ENCODE measurements at regions not wholly inside any gene's neighbourhood (a gene's known extent, or its start where the extent isn't known, plus 50 kb on each side); places are given as distances from the start of the nearest gene placed in this dataset.

DNA sequence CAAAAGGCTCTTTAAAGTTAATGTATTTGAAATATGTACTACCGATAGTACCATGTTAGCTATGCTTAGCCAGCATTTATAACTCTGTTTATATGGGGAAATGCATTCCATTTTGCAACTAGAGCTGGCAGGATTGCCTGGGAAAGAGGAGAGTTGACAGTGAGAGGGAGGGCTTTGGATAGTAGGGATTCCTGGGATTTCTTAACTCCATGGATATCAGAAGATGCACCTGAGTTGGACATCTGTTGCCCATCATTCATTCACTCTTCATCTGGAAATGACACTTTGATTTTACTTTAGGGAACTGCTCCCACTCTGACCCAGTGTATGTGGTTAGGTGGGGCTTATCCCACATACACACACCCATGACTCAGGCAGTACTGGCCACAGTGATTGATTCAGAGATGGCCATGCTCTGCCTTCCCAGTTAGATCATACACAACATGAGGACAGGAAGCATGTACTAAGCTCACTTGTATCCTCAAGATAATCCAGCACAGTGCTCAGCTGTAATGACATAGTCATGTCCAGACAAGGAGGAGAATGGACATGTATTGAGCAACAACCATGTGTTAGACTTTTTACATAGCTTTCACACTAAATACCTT is 248.8 kb downstream of the MREG start:
- Histone ChIP-seq H3K27ac (ENCODE audit: low read depth, low read length) (no peak overlapping the region), H3K27me3 (ENCODE audit: control insufficient read depth in 1 of 2, insufficient read depth in 2 of 2, low read length in 2 of 2) (no peaks in the 10 kb centered on the region), H3K9me3 (ENCODE audit: control insufficient read depth in 1 of 2, low read length in 2 of 2) (no peaks in the 10 kb centered on the region), H3K4me1 (ENCODE audit: control insufficient read depth in 1 of 2, insufficient read depth in 2 of 2, low read length in 2 of 2) (no peaks in the 10 kb centered on the region), H3K4me3 (ENCODE audit: low read depth in 1 of 2, low read length in 2 of 2) (no peak overlapping the region), H3K9ac (ENCODE audit: low read depth in 1 of 2, low read length in 2 of 2) (no peak overlapping the region), H3K36me3 (ENCODE audit: control insufficient read depth in 1 of 2, insufficient read depth in 2 of 2, low read length in 2 of 2) (no peaks in the 10 kb centered on the region)

DNA sequence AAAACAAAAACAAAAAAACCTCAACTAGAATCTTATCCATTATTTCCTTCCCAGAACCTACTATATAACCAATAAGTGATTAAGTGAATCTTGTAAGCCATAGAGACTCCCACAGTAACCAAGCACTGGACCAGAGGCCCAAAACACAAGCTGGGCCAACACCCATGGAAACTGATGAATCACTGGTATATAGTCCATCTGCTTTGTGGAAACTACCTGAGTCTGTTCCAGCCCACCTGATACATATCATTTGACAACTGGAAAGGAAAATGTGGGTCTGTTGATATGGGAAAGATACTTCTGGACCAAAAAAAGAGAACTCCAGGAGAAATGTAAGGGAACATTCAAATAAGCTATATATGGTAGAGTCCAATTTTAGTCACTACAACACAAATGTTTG is 252.8 kb downstream of the MREG start:
- Histone ChIP-seq H3K27me3 (ENCODE audit: control insufficient read depth in 1 of 2, insufficient read depth in 2 of 2, low read length in 2 of 2) (no peaks in the 10 kb centered on the region), H3K27ac (ENCODE audit: low read depth, low read length) (no peak overlapping the region), H3K9ac (ENCODE audit: low read depth in 1 of 2, low read length in 2 of 2) (no peak overlapping the region), H3K36me3 (ENCODE audit: control insufficient read depth in 1 of 2, insufficient read depth in 2 of 2, low read length in 2 of 2) (no peaks in the 10 kb centered on the region), H3K4me1 (ENCODE audit: control insufficient read depth in 1 of 2, insufficient read depth in 2 of 2, low read length in 2 of 2) (no peaks in the 10 kb centered on the region), H3K9me3 (ENCODE audit: control insufficient read depth in 1 of 2, low read length in 2 of 2) (no peaks in the 10 kb centered on the region), H3K4me3 (ENCODE audit: low read depth in 1 of 2, low read length in 2 of 2) (no peak overlapping the region)

DNA sequence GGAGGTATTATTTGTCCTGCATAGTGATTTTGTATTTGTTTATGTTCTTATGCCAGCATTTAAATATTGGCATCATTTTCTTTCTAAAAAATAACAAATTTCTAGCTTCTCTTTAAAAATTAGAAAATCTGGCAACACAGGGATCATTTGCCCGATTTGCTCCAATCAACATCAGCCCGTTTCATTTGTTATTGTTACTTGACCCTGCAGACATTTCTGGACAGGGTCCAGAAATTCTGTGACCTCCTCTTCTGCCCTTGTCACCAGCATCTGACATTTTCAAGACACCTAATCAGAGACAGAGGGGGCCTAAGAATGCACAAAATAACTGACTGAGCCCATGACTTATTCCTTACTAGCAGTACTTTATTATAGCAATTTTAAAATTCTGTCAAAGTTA is 253.3 kb downstream of the MREG start:
- H3K4me3 ChIP-seq (ENCODE audit: low read depth in 1 of 2, low read length in 2 of 2) = no peak overlapping the region
- no peaks in the 10 kb centered on the region for H3K4me1 ChIP-seq (ENCODE audit: control insufficient read depth in 1 of 2, insufficient read depth in 2 of 2, low read length in 2 of 2)
- no peaks in the 10 kb centered on the region for H3K9me3 ChIP-seq (ENCODE audit: control insufficient read depth in 1 of 2, low read length in 2 of 2)
- no peak overlapping the region for H3K27ac ChIP-seq (ENCODE audit: low read depth, low read length)
- no peaks in the 10 kb centered on the region for H3K27me3 ChIP-seq (ENCODE audit: control insufficient read depth in 1 of 2, insufficient read depth in 2 of 2, low read length in 2 of 2)
- H3K36me3 ChIP-seq (ENCODE audit: control insufficient read depth in 1 of 2, insufficient read depth in 2 of 2, low read length in 2 of 2) = no peaks in the 10 kb centered on the region
- no peak overlapping the region for H3K9ac ChIP-seq (ENCODE audit: low read depth in 1 of 2, low read length in 2 of 2)

DNA sequence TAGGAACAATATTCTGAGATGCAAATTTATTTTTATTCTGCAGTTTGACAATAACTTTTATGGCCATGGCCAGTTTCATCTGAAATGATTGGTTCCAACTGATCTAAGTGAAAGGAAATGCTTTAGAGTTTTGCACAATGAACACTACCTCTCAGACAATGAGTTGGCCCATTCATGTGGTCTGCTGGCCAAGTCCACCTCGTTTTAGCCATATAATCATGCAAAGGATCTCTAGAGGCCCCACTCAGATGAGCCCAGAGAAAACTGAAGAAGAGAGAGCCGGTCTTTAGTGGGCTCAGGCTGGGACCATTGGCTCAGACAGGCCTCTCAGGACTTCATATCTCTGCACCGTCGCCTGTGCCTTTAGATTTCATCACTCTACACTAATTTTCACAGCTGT is 254.7 kb downstream of the MREG start:
- Histone ChIP-seq H3K4me1 (ENCODE audit: control insufficient read depth in 1 of 2, insufficient read depth in 2 of 2, low read length in 2 of 2) (no peaks in the 10 kb centered on the region), H3K27ac (ENCODE audit: low read depth, low read length) (no peak overlapping the region), H3K9ac (ENCODE audit: low read depth in 1 of 2, low read length in 2 of 2) (no peak overlapping the region), H3K9me3 (ENCODE audit: control insufficient read depth in 1 of 2, low read length in 2 of 2) (no peaks in the 10 kb centered on the region), H3K36me3 (ENCODE audit: control insufficient read depth in 1 of 2, insufficient read depth in 2 of 2, low read length in 2 of 2) (no peaks in the 10 kb centered on the region), H3K4me3 (ENCODE audit: low read depth in 1 of 2, low read length in 2 of 2) (no peak overlapping the region), H3K27me3 (ENCODE audit: control insufficient read depth in 1 of 2, insufficient read depth in 2 of 2, low read length in 2 of 2) (no peaks in the 10 kb centered on the region)

DNA sequence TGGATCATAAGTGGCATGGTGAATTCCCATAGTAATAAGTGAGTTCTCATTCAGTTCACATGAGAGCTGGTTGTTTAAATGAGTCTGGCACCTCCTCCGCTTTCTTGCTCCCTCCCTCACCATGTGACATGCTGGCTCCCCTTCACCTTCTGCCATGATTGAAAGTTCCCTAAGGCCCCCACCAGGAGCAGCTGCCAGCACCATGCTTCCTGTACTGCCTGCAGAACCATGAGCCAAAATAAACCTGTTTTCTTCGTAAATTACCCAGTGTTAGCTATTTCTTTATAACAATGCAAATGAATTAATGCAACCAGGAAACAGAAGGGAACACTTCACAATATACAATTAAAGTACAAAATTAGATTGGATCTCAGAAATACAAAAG is 257.0 kb downstream of the MREG start:
- no peak overlapping the region for H3K27ac ChIP-seq (ENCODE audit: low read depth, low read length)
- no peak overlapping the region for H3K4me3 ChIP-seq (ENCODE audit: low read depth in 1 of 2, low read length in 2 of 2)
- H3K9ac ChIP-seq (ENCODE audit: low read depth in 1 of 2, low read length in 2 of 2) = no peak overlapping the region
- no peaks in the 10 kb centered on the region for H3K9me3 ChIP-seq (ENCODE audit: control insufficient read depth in 1 of 2, low read length in 2 of 2)
- no peaks in the 10 kb centered on the region for H3K27me3 ChIP-seq (ENCODE audit: control insufficient read depth in 1 of 2, insufficient read depth in 2 of 2, low read length in 2 of 2)
- H3K4me1 ChIP-seq (ENCODE audit: control insufficient read depth in 1 of 2, insufficient read depth in 2 of 2, low read length in 2 of 2) = no peaks in the 10 kb centered on the region
- H3K36me3 ChIP-seq (ENCODE audit: control insufficient read depth in 1 of 2, insufficient read depth in 2 of 2, low read length in 2 of 2) = no peaks in the 10 kb centered on the region

DNA sequence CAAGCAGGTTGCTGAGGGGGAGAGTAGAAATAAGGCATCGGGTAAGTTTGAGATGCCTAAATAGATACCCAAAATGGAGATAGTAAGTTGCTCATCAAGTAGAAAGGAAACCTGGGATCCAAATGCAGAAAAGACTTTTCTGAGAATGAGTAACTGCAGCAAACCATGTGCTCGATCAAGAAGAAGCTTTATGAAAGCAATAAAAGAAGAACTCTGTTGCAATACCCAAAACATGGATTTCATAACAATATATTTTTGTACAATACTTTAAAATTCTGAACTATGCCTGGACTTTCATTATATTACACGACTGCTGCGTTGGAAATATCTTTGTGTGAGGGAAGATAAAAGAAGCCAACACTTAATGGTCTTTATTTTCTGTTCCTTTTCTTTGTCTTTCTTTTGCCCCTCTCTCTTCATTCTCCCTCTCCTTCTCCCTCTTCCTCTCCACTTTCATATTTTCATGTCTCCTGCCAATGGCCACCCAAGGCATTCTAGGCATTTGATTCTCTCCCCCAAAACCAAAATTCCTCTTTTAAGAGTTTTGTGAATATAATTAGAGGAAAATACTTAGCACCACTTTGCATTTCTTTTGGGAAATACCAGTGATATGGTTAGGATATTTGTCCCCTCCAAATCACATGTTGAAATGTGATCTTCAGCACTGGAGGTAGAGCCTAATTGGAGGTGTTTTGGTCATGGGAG is 257.6 kb downstream of the MREG start:
- Histone ChIP-seq H3K36me3 (ENCODE audit: control insufficient read depth in 1 of 2, insufficient read depth in 2 of 2, low read length in 2 of 2) (no peaks in the 10 kb centered on the region), H3K9ac (ENCODE audit: low read depth in 1 of 2, low read length in 2 of 2) (no peak overlapping the region), H3K9me3 (ENCODE audit: control insufficient read depth in 1 of 2, low read length in 2 of 2) (no peaks in the 10 kb centered on the region), H3K27ac (ENCODE audit: low read depth, low read length) (no peak overlapping the region), H3K27me3 (ENCODE audit: control insufficient read depth in 1 of 2, insufficient read depth in 2 of 2, low read length in 2 of 2) (no peaks in the 10 kb centered on the region), H3K4me3 (ENCODE audit: low read depth in 1 of 2, low read length in 2 of 2) (no peak overlapping the region), H3K4me1 (ENCODE audit: control insufficient read depth in 1 of 2, insufficient read depth in 2 of 2, low read length in 2 of 2) (no peaks in the 10 kb centered on the region)

DNA sequence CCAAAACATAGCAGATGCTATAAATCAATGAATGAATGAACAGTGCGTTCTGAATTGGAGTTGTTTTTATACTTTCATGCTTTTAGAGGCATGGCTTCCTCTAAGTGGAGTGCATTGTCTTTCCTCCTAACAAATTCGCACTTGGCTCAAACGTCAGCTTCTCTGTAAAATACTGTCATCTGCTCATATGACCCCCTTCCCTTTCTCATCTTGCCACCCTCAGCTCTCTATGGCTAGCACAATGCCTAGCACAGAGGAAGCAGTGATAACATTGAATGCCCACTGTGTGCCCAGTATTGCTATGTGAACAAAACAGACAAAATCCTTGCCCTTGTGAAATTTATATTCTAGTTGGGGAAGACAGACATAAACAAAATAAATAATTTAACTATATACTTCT is 258.8 kb downstream of the MREG start:
- no peaks in the 10 kb centered on the region for H3K9me3 ChIP-seq (ENCODE audit: control insufficient read depth in 1 of 2, low read length in 2 of 2)
- no peak overlapping the region for H3K4me3 ChIP-seq (ENCODE audit: low read depth in 1 of 2, low read length in 2 of 2)
- no peak overlapping the region for H3K27ac ChIP-seq (ENCODE audit: low read depth, low read length)
- no peaks in the 10 kb centered on the region for H3K36me3 ChIP-seq (ENCODE audit: control insufficient read depth in 1 of 2, insufficient read depth in 2 of 2, low read length in 2 of 2)
- H3K27me3 ChIP-seq (ENCODE audit: control insufficient read depth in 1 of 2, insufficient read depth in 2 of 2, low read length in 2 of 2) = no peaks in the 10 kb centered on the region
- peaks cover 0 to 5% of the 10 kb centered on the region in 2 donors for H3K4me1 ChIP-seq (ENCODE audit: control insufficient read depth in 1 of 2, insufficient read depth in 2 of 2, low read length in 2 of 2)
- H3K9ac ChIP-seq (ENCODE audit: low read depth in 1 of 2, low read length in 2 of 2) = no peak overlapping the region

DNA sequence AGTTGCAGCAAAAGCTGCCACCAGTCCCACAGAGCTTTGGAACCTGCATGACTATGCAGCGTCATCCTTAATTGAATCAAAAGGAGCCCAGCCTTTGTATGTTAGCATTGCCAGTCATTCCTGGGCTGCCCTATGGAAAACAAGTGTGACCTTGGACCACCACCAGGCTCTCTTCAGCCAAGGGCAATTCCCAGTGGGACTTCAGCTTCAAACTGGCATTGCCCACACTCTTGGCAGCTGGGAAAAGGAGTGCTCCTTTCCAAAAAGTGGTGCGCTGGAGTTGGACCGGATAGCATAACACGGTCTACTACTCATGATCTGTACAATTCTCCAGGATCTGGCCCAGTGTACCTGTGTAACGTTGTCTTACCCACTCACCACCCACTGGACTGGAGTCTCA is 259.5 kb downstream of the MREG start:
- Histone ChIP-seq H3K9me3 (ENCODE audit: control insufficient read depth in 1 of 2, low read length in 2 of 2) (no peaks in the 10 kb centered on the region), H3K27me3 (ENCODE audit: control insufficient read depth in 1 of 2, insufficient read depth in 2 of 2, low read length in 2 of 2) (no peaks in the 10 kb centered on the region), H3K27ac (ENCODE audit: low read depth, low read length) (no peak overlapping the region), H3K9ac (ENCODE audit: low read depth in 1 of 2, low read length in 2 of 2) (no peak overlapping the region), H3K36me3 (ENCODE audit: control insufficient read depth in 1 of 2, insufficient read depth in 2 of 2, low read length in 2 of 2) (no peaks in the 10 kb centered on the region), H3K4me3 (ENCODE audit: low read depth in 1 of 2, low read length in 2 of 2) (no peak overlapping the region), H3K4me1 (ENCODE audit: control insufficient read depth in 1 of 2, insufficient read depth in 2 of 2, low read length in 2 of 2) (peaks cover 6 to 9% of the 10 kb centered on the region in 2 donors)

DNA sequence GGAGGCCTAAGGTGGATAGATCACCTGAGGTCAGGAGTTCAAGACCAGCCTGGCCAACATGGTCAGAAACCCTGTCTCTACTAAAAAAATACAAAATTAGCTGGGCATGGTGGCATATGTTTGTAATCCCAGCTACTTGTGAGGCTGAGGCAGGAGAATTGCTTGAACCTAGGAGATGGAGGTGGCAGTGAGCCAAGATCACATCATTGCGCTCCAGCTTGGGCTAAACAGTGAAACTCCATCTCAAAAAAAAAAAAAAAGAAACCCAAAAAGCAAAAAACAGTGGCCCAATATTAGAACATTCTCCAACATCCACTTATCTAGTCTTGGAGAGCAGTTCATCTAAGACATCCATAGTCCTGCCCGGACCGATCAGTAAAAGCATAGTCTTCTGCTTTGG is 260.4 kb downstream of the MREG start:
- Histone ChIP-seq H3K27ac (ENCODE audit: low read depth, low read length) (no peak overlapping the region), H3K9me3 (ENCODE audit: control insufficient read depth in 1 of 2, low read length in 2 of 2) (no peaks in the 10 kb centered on the region), H3K27me3 (ENCODE audit: control insufficient read depth in 1 of 2, insufficient read depth in 2 of 2, low read length in 2 of 2) (no peaks in the 10 kb centered on the region), H3K4me1 (ENCODE audit: control insufficient read depth in 1 of 2, insufficient read depth in 2 of 2, low read length in 2 of 2) (peaks cover 6 to 14% of the 10 kb centered on the region in 2 donors), H3K36me3 (ENCODE audit: control insufficient read depth in 1 of 2, insufficient read depth in 2 of 2, low read length in 2 of 2) (no peaks in the 10 kb centered on the region), H3K4me3 (ENCODE audit: low read depth in 1 of 2, low read length in 2 of 2) (no peak overlapping the region), H3K9ac (ENCODE audit: low read depth in 1 of 2, low read length in 2 of 2) (no peak overlapping the region)

GRCh38 chr2:215752436-215752835 is 260.9 kb downstream of the MREG start:
- Histone ChIP-seq H3K27me3 (ENCODE audit: control insufficient read depth in 1 of 2, insufficient read depth in 2 of 2, low read length in 2 of 2) (no peaks in the 10 kb centered on the region), H3K9me3 (ENCODE audit: control insufficient read depth in 1 of 2, low read length in 2 of 2) (no peaks in the 10 kb centered on the region), H3K4me1 (ENCODE audit: control insufficient read depth in 1 of 2, insufficient read depth in 2 of 2, low read length in 2 of 2) (peaks cover 6 to 15% of the 10 kb centered on the region in 2 donors), H3K9ac (ENCODE audit: low read depth in 1 of 2, low read length in 2 of 2) (no peak overlapping the region), H3K4me3 (ENCODE audit: low read depth in 1 of 2, low read length in 2 of 2) (no peak overlapping the region), H3K36me3 (ENCODE audit: control insufficient read depth in 1 of 2, insufficient read depth in 2 of 2, low read length in 2 of 2) (no peaks in the 10 kb centered on the region), H3K27ac (ENCODE audit: low read depth, low read length) (no peak overlapping the region)

Measured in duodenal mucosa (tissue), 2 donors.